Activated CD8-positive, alpha-beta memory T cell treated with anti-CD3 and anti-CD28 coated beads for 4 hours (primary cell): ENCODE measurements at regions not wholly inside any gene's neighbourhood (a gene's known extent, or its start where the extent isn't known, plus 50 kb on each side); places are given as distances from the start of the nearest gene placed in this dataset.
"Not testable (repeated sequence)": the region's sequence is repeated elsewhere in the genome, so short reads cannot be mapped to it uniquely, and the experiment has no call there.

Experiments used
- DNase-seq, 2 donors: peaks; one replicate each; pipeline ENCODE4 v3.0.0-alpha.2; 2020; ENCODE audit warnings: low read depth in 2 of 2

GRCh38 chr9:31541721-31542281 lies 842.6 kb upstream of the ACO1 start:
- no peak for DNase-seq

- no peak for DNase-seq
Observed at GRCh38 chr9:31542384-31543055, 841.9 kb upstream of the ACO1 start.

GRCh38 chr9:31554941-31555340 lies 829.5 kb upstream of the ACO1 start:
- no peak for DNase-seq

DNA sequence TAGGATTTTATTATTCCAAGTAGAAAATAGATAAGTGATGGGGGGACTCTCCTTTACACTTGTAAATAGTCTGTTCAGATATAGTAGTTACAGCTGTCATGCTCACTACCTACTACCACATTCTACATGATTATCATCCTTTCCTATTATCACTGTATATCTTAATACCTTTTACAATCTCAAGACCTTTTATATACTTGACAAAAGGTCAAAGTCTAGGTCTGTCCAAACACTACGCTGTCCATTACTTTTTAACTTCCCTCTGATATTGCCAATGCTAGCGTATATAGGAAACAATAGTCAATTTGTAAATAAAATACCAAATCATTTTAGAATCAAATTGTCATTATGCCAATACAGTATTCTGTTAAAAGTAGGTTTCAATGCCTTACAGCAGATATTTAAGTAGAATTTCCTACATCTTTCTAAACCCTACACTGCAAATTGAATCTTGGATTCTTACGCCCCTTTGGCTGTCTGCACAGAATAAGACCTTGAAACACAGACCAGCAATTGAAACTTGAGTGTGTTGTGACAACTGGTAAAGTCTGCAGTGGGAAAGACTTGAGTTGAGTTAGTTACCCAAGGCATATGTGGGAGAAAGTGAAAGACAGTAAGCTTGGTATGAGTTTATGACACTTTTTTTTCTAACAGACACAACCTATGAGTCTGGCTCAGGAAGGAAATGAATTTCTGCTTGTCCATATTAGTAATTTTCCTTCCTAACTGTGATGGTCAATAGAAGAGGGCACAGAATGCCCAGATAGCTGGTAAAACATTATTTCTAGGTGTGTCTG lies 827.6 kb upstream of the ACO1 start:
- no peak for DNase-seq

DNA sequence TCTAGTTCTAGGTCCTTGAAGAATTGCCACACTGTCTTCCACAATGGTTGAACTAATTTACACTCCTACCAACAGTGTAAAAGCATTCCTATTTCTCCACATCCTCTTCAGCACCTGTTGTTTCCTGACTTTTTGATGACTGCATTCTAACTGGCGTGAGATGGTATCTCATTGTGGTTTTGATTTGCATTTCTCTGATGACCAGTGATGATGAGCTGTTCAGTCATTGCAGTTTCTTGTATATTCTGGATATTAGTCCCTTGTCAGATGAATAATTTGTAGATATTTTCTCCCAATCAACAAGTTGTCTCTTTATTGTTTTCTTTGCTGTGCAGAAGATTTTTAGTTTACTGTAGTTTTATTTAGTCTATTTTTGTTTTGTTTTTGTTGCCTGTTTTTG lies 812.3 kb upstream of the ACO1 start:
- not testable (repeated sequence) for DNase-seq

GRCh38 chr9:31573561-31573960 lies 810.9 kb upstream of the ACO1 start:
- no peak for DNase-seq

DNA sequence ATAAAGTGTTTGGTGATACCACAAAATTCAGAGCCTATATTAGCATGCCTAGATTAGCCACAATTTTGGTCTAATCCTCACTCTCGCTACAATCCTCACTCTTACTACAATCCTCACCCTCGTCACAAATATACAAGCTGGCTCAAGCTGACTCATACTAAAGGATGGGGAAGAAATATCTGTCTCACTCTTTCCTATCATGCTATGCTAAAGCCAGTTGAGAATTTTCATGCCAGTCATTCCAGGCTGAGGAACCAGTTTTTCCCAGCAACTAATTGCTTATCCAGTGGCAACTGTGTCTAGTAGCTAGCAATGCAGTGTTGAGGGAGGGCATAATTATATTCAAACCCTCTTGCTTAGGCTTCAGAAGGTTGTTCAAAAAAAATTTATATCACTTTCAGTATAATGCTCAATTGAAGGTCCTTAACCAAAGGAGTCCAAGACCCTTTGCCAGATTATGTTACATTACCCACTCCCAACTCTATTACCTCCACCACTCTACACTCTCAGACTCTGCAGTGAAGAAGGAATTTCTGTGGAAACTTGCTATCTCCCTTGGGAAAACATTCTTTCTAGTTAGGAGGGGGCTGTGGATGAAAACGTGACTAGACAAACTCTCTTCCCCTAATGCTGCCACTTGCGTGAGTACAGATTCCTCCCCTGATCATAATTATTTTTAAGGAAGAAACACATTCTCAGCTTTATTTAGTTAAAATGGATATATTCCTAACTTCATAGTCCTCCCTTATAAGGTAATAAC lies 810.3 kb upstream of the ACO1 start:
- no peak for DNase-seq

- DNase-seq, result no peak
Observed at GRCh38 chr9:31582071-31582470, 802.4 kb upstream of the ACO1 start.

DNA sequence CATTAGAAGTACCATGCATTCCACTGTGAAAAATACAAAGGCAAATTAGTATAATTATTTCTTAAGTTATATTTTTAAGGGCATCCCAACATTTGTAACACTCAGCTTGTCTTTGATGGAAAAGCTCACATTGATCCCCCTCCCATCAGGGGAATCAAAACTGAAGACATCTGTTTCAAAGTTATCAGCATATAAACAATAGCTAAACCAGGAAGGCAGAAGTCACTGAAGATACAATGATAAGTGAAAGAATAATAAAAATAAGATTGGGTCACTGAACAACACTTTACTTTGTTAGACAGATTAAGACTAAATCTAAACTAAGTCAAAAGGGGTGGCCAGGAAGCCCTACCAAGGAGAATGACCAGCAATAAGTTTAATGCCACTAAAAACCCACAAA lies 801.9 kb upstream of the ACO1 start:
- no peak for DNase-seq

DNA sequence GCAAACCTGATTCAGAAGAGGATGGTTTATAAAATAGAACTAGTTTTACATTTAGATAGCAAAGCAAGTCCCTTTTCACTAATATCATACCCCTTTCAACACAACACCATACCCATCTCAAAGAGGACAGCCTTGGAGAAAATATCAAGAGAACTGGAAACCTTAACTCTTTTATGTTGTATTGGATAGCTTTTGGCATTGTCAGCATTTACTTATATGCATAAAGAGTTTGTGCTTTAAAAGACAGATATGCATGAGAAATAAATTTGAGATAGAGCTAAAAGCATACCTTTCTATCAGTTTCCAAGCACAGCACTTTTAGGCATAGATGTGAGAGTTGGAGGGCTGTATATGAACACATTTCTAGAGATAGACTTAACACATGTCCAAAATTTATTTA lies 799.3 kb upstream of the ACO1 start:
- no peak for DNase-seq

DNA sequence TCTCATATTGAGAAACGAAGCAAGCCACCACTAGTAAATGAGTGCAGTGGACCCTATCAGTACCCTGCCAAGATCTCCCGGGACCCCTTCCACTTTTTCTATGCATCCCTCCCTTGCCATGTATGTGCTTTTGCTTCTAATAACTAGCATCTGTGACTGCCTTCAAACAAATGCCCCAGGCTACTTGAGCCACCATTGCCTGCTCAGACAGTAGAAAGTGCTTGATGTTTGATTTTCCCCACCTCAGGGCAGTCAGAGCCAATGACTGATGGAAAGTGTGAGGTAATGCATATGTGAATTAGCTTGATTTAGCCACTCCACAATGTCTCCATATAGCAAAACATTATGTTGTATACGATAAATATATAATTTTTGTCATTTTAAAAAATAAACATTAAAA lies 797.3 kb upstream of the ACO1 start:
- no peak for DNase-seq

DNA sequence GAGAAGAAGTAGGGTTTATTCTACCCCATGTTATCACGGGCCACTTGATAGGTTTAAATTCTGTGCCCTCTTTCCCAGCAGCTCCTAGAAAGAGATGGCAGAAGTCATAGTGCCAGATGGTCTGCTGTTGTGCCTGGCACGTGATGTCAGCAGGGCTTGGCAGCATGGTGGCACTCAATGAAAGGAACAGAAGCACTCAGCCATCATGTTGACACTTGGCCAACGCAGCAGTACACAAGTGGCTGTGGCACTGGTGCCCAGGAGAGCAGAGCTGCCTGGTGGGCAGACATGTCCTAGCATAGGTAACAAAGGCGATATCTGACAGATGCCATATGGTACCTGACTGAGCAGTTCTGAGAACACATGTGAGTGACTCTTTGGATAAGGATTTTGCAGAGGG lies 796.4 kb upstream of the ACO1 start:
- DNase-seq, result no peak

- DNase-seq, result no peak
Observed at GRCh38 chr9:31588756-31589155, 795.7 kb upstream of the ACO1 start.

DNA sequence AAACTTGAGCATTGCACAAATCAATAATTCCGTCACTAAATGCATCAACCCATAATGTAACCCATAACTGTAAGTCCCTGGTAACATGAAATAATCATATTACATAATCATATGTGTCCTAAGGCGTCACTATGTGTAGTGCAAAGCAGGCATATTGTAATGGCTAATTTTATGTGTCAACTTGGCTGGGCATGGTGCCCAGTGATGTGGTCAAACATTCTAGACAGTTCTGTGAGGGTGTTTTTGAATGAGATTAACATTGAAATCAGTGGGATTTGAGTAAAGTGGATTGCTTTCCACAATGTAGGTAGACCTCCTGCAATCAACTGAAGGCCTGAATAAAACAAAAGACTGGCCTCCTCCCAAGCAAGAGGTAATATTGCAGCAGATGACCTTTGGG lies 794.4 kb upstream of the ACO1 start:
- no peak for DNase-seq

DNA sequence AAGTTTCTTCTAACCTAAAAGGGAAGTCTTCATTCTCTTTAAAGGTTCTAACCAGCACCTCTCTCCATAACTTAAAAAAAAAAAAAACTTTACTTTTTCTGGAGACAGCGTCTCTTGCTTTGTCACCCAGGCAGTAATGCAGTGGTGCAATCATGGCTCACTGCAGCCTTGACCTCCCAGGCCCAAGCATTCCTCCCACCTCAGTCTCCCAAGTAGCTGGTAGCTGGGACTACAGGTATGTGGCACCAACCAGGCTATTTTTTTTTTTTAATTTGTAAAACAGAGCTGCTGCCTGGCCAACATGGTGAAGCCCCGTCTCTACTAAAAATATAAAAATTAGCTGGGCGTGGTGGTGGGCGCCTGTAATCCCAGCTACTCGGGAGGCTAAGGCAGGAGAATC lies 787.4 kb upstream of the ACO1 start:
- DNase-seq, result not testable (repeated sequence)

- no peak for DNase-seq
Observed at GRCh38 chr9:31597977-31598376, 786.5 kb upstream of the ACO1 start.

- DNase-seq, result no peak
Observed at GRCh38 chr9:31601666-31602065, 782.8 kb upstream of the ACO1 start.

GRCh38 chr9:31604531-31604930 lies 779.9 kb upstream of the ACO1 start:
- DNase-seq, result no peak

DNA sequence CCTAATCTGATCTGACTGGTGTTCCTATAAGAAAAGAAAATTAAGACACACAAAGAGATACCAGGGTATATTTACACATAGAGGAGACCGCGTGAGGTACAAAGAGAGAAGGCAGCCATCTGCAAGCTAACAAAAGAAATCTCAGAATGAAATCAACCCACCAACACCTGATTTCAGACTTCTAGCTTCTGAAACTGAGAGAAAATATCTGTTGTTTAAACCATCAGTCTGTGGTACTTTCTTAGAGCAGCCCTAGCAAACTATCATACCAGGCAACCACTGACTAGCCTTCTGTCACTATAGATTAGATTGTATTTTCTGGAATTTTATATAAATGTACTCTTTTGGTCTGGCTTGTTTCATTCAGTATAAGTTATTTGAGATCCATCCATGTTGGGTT lies 779.3 kb upstream of the ACO1 start:
- DNase-seq, result no peak

DNA sequence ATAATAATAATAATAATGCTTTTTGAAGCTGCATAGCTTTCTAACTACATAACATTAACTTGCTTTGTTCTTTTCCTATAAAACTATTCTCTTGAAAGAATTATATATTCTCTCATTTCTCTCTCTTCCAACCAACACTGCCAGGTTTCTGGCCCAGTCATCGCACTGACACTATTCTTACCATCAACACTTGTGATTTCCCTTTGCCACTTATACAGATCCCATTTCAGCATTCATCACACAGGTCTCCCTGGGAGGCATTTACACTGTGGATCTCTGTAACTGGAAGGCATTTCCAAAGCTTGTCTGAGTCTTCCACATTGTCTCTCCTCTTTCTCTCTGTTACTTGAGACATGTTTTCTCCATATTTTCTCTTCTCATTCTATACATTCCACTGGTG lies 777.8 kb upstream of the ACO1 start:
- no peak for DNase-seq

GRCh38 chr9:31608416-31608815 lies 776.0 kb upstream of the ACO1 start:
- DNase-seq, result no peak

GRCh38 chr9:31608881-31609280 lies 775.6 kb upstream of the ACO1 start:
- DNase-seq, result no peak
